ENCODE measurements at regions not wholly inside any gene's neighbourhood (a gene's known extent, or its start where the extent isn't known, plus 50 kb on each side); places are given as distances from the start of the nearest gene placed in this dataset.

DNA sequence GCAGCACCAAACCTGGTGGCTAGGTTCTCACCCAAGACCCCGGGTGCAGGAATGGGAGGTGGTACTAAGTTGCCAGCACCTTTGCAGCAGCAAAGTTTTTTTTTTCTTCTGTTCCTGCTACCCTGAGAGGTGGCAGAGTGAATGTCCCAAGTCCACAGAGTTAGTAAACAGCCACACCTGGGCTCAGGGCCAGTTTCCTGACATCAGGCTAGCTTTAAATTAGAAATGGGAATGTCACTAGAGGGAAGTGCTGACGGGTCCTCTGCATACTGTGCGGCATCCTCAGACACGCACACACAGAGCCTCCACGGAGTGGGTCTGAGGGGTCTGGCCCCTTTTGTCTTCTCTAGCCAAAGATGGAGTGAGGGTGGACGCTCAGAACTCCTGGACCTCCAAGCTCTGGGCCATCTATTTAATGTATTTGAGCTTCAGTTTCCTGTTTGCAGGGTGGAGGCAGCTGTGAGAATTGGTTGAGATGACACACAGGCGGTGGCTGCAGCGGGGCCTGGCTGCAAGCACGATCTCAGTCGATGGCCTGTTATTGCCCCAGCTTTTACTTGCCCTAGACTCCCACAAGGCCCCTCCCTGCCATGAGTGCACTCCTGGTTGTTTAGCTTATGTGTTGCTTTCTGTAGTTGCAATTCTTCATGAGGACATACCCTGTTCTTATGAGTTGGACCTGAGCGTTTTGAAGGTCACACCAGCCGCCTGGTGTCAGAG, 751.4 kb upstream of the HS6ST1 start:
- H3K4me3 ChIP-seq = no peak overlapping the region
- no peak overlapping the region for H3K27ac ChIP-seq
- TF ChIP-seq, protein P1, sequence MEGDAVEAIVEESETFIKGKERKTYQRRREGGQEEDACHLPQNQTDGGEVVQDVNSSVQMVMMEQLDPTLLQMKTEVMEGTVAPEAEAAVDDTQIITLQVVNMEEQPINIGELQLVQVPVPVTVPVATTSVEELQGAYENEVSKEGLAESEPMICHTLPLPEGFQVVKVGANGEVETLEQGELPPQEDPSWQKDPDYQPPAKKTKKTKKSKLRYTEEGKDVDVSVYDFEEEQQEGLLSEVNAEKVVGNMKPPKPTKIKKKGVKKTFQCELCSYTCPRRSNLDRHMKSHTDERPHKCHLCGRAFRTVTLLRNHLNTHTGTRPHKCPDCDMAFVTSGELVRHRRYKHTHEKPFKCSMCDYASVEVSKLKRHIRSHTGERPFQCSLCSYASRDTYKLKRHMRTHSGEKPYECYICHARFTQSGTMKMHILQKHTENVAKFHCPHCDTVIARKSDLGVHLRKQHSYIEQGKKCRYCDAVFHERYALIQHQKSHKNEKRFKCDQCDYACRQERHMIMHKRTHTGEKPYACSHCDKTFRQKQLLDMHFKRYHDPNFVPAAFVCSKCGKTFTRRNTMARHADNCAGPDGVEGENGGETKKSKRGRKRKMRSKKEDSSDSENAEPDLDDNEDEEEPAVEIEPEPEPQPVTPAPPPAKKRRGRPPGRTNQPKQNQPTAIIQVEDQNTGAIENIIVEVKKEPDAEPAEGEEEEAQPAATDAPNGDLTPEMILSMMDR (IDR thresholded peaks at IDR 0.05) = no peak
- DNase-seq (ENCODE audit: low spot score) = no peak

DNA sequence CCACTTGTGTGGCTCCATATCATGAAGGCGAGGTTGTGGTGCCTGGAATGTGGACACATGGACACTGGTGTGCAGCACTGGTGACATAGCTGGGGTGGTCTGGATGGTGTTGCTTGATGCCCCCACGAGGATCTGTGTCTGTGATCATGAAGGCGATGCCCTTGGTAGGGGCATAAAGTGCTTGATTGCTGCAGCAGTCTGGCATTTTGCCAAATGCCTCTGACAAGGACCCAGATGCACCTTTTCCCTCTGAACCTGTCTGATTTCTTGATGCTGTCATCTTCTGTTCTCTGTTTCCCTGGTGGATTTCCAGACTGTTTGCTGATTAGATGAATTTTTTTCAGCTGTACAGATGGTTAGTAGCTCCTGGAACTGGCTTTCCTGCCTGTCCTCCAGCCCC, 752.0 kb upstream of the HS6ST1 start:
- TF ChIP-seq, protein P1 (IDR thresholded peaks at IDR 0.05) = no peak
- Histone ChIP-seq H3K27ac (no peak overlapping the region), H3K4me3 (no peak overlapping the region)
- no peak for DNase-seq (ENCODE audit: low spot score)

DNA sequence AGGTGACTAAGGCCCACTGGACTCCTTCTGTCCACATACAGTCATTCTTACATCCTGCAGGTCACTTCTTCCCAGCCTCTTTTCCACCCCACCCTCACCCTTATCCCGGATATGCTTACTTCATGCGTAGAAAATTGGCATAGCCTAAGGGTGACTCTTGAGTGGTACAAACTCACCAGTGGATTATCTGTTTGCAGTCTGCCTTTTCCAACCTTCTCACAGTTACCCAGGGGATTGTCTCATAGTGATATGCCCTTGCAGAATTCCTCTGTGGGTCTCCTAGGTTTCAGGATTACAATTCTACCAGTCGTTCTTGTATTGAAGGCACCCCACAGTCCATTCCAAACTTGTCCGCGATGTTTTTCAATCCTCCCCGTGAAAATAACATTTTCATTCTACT, 752.9 kb upstream of the HS6ST1 start:
- no peak for DNase-seq (ENCODE audit: low spot score)
- TF ChIP-seq, protein P1 (IDR thresholded peaks at IDR 0.05) = no peak
- no peak overlapping the region for H3K4me3 ChIP-seq
- H3K27ac ChIP-seq = no peak overlapping the region

DNA sequence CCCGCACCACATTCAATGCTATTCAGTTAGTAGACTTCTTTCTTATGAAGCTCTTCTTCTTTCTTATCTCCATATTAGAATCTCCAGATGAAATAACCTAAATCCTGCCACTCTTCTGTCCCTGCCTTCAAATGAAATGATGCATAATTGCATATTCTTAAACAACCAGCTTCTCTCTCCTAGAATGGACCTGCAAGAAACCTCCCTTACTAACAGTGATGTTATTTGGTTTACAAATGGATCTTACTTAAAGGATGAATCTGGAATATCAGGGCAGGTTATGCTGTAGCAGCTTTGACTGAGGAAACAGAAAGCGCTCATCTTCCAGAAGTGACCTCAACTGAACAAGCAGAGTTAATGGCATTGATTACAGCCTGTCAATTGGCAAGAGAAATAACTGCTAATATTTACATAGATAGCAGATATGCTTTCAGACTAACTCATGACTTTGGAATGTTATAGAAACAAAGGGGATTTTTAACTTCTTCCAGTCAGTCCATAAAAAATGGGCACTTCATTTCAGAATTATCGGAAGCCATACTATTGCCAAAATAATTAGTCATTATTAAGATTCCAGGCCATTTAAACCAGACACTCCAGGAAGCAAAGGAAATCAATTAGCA, 755.7 kb upstream of the HS6ST1 start:
- TF ChIP-seq, protein P1 (IDR thresholded peaks at IDR 0.05) = no peak
- H3K4me3 ChIP-seq = no peak overlapping the region
- no peak for DNase-seq (ENCODE audit: low spot score)

DNA sequence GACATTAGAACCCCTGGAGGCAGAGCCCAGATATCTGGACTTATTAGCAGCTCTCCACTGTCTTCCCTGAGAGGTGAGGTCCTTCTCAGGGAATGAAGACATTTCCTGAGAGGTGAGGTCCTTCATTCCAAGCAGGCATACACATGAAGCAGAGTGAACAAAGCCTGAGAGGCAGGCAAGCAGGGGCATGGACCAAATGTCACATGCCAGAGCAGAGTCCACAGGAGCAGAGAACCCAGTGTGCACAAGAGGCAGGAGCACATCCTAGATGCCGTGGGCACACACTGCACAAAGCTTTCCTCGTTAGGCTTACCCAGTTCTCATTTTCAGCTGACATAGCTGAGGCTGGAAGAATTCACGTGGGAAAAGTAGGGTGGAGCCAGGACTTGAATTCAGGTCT, 759.9 kb upstream of the HS6ST1 start:
- DNase-seq (ENCODE audit: low spot score) = no peak
- TF ChIP-seq, protein P1 (IDR thresholded peaks at IDR 0.05) = no peak
- Histone ChIP-seq H3K4me3 (no peak overlapping the region), H3K27ac (no peak overlapping the region)

More for the DNA sequence above, 755.7 kb upstream of the HS6ST1 start:
- H3K27ac ChIP-seq = no peak overlapping the region

DNA sequence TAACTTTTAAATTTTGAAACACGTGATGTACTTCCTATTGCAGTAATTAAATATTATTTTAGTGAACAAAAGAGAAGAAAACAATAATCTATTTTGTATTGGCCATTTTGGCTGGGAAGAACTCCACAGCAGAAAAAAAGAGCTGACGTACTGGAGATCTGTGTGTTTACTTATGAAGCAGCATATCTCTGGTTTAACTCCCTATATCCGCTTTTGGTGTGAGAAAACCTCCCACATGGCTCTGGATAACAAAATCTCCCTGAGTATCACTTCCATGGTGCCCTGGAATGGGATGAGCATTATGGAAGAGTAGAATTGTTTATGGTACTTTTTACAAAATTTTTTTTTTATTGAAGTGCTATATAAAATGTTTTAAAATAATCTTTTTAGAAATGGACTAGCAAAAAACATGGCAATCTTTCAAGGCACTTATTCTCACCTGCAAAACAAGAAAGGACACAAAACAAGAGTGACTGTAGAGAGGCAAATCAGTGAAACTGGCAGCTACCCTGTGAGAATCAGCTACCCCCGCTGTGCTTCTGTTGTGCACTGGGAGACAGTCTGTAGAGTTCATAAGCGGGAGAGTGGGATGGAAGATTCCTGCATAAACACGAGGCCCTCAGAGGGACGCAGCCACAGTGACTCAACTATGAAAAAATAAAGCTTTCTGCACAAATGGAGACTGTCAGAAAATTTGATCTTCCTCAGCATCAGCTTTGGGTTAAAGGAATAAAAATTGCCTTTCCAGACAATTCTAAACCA, 762.2 kb upstream of the HS6ST1 start:
- Histone ChIP-seq H3K27ac (no peak overlapping the region), H3K4me3 (no peak overlapping the region)
- no peak for DNase-seq (ENCODE audit: low spot score)
- TF ChIP-seq, protein P1 (IDR thresholded peaks at IDR 0.05) = no peak

Data from coronary artery (tissue), 2 donors.